ENCODE measurements at regions not wholly inside any gene's neighbourhood (a gene's known extent, or its start where the extent isn't known, plus 50 kb on each side); places are given as distances from the start of the nearest gene placed in this dataset.

DNA sequence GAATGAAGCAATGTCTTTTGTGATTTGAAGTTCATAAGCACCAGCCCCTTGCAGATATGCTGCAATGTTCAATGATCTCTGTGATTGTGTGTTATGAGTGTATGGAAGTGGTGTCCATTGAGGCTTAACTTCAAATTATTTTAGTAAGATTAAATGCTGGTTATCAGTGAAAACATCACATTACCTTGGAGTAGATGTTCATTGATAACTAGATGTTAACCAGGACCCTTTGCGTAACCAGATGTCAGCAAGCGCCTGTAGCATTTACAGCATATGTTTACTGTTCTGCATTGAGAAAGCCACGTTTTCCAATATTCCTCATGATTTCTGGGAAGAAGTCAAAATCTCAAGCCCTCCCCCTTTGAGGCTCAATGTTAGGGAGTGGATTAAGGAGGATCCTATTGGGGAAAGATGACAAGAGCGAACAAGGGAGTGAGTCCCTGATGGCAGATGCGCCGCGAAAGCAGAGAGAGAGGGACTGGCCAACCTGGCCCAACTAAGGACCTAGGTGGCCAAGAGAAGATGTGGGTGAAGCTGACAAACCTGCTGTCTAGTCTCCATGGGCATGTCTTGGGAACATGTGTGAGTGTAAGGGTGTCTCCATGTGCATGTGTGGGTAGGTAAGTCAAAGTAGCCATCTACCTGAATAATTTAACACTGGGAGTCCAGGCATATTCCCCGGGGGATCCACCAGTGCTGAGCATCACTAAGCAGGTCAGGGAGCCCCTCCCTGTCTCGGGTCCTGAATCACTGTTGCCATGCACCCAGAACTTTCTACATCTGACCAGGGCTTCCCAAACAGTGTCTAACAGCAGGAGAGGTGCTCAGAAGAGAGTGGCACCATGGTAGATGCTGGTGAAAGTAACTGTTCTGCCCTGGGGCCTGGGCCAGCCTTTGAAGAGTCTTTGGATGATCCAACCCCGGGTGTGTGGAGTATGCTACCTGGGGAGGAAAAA is 141.6 kb upstream of the GDF10 start:
- Histone ChIP-seq H3K79me2 (replicated peaks; ENCODE audit: insufficient read depth, low read length) (no peaks in the 10 kb centered on the region), H4K20me1 (ENCODE audit: insufficient read depth) (no peaks in the 10 kb centered on the region), H2AFZ (ENCODE audit: low read depth, low read length) (no peak overlapping the region), H3K9me2 (ENCODE audit: insufficient read depth, low read length) (no peaks in the 10 kb centered on the region), H3K9ac (ENCODE audit: low read length) (no peak overlapping the region), H3F3A (ENCODE audit: insufficient read depth, low read length, poor library complexity, severe bottlenecking) (no peaks in the 10 kb centered on the region), H3K27me3 (ENCODE audit: insufficient read depth, low read depth, low read length) (no peaks in the 10 kb centered on the region), H3K9me3 (ENCODE audit: low read length) (no peaks in the 10 kb centered on the region), H3K27ac (ENCODE audit: low read length) (no peak overlapping the region), H3K4me3 (ENCODE audit: low read length) (no peak overlapping the region), H3K36me3 (ENCODE audit: insufficient read depth, low read length) (no peaks in the 10 kb centered on the region), H3K4me2 (ENCODE audit: low read length) (no peak overlapping the region)
- TF ChIP-seq EP300 (conservative IDR thresholded peaks at IDR 0.05; ENCODE audit: poor library complexity, severe bottlenecking) (no peak), POLR2AphosphoS5 (IDR thresholded peaks at IDR 0.05) (no peak), SMC3 (conservative IDR thresholded peaks at IDR 0.05; ENCODE audit: poor library complexity) (no peak), RAD21 (conservative IDR thresholded peaks at IDR 0.05) (no peak), MXI1 (conservative IDR thresholded peaks at IDR 0.05; ENCODE audit: poor library complexity, severe bottlenecking) (no peak), TAF1 (IDR thresholded peaks at IDR 0.05; ENCODE audit: low read depth) (no peak), EZH2 (IDR thresholded peaks at IDR 0.05; ENCODE audit: borderline replicate concordance, insufficient read depth, low read length, poor library complexity, severe bottlenecking) (no peak)
- TF ChIP-seq, protein P1, sequence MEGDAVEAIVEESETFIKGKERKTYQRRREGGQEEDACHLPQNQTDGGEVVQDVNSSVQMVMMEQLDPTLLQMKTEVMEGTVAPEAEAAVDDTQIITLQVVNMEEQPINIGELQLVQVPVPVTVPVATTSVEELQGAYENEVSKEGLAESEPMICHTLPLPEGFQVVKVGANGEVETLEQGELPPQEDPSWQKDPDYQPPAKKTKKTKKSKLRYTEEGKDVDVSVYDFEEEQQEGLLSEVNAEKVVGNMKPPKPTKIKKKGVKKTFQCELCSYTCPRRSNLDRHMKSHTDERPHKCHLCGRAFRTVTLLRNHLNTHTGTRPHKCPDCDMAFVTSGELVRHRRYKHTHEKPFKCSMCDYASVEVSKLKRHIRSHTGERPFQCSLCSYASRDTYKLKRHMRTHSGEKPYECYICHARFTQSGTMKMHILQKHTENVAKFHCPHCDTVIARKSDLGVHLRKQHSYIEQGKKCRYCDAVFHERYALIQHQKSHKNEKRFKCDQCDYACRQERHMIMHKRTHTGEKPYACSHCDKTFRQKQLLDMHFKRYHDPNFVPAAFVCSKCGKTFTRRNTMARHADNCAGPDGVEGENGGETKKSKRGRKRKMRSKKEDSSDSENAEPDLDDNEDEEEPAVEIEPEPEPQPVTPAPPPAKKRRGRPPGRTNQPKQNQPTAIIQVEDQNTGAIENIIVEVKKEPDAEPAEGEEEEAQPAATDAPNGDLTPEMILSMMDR (IDR thresholded peaks at IDR 0.05; ENCODE audit: poor library complexity, severe bottlenecking) = no peak
- TF ChIP-seq, protein P2, sequence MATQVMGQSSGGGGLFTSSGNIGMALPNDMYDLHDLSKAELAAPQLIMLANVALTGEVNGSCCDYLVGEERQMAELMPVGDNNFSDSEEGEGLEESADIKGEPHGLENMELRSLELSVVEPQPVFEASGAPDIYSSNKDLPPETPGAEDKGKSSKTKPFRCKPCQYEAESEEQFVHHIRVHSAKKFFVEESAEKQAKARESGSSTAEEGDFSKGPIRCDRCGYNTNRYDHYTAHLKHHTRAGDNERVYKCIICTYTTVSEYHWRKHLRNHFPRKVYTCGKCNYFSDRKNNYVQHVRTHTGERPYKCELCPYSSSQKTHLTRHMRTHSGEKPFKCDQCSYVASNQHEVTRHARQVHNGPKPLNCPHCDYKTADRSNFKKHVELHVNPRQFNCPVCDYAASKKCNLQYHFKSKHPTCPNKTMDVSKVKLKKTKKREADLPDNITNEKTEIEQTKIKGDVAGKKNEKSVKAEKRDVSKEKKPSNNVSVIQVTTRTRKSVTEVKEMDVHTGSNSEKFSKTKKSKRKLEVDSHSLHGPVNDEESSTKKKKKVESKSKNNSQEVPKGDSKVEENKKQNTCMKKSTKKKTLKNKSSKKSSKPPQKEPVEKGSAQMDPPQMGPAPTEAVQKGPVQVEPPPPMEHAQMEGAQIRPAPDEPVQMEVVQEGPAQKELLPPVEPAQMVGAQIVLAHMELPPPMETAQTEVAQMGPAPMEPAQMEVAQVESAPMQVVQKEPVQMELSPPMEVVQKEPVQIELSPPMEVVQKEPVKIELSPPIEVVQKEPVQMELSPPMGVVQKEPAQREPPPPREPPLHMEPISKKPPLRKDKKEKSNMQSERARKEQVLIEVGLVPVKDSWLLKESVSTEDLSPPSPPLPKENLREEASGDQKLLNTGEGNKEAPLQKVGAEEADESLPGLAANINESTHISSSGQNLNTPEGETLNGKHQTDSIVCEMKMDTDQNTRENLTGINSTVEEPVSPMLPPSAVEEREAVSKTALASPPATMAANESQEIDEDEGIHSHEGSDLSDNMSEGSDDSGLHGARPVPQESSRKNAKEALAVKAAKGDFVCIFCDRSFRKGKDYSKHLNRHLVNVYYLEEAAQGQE (IDR thresholded peaks at IDR 0.05; ENCODE audit: borderline replicate concordance) = no peak

DNA sequence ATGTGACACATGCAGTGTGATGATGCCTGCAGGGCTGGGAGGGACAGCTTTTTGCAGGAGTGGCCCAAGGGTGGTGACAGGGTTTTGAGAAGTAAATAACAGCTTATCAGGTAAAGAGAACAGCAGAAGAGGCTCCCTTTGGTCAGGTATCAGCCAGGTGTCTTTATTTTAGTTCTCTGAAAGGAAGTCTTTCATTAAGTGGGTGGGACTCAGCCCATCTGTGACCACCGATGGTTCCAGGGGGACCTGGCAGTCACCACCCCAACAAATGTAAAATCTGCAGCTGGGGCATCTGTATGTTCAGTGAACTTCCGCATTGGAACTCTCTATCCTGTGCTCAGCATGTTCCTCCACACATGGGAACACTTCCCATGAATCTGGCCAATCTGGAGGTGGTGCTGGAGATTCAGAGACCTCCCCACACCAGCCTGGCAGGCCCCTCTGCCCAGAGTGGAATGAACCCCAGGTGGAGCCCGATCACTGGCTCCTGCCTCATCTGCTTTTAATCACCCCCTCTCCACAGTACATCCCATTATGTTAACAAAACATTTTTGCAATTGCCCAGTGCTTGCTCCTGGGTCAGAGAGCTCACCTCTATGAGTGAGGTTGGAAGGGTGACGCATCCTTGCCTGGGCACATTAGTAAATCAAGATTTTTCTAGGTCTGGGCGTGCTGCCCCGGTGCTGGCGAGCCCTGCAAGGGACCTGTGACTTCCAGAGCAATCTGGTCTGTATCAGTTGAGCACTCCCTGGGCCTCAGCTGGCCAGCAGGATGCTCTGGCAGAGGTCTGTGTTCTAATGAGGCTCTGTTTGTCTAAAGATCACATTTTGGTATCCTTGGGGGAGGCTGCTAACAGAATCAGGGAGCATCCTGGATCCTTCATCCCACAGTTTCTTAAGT is 140.4 kb upstream of the GDF10 start:
- Histone ChIP-seq H4K20me1 (ENCODE audit: insufficient read depth) (no peaks in the 10 kb centered on the region), H3K79me2 (replicated peaks; ENCODE audit: insufficient read depth, low read length) (no peaks in the 10 kb centered on the region), H3K9me3 (ENCODE audit: low read length) (no peaks in the 10 kb centered on the region), H3K4me3 (ENCODE audit: low read length) (no peak overlapping the region), H3F3A (ENCODE audit: insufficient read depth, low read length, poor library complexity, severe bottlenecking) (no peaks in the 10 kb centered on the region), H3K9ac (ENCODE audit: low read length) (no peak overlapping the region), H3K4me2 (ENCODE audit: low read length) (no peak overlapping the region), H2AFZ (ENCODE audit: low read depth, low read length) (no peak overlapping the region), H3K27ac (ENCODE audit: low read length) (no peak overlapping the region), H3K27me3 (ENCODE audit: insufficient read depth, low read depth, low read length) (no peaks in the 10 kb centered on the region), H3K9me2 (ENCODE audit: insufficient read depth, low read length) (no peaks in the 10 kb centered on the region), H3K36me3 (ENCODE audit: insufficient read depth, low read length) (no peaks in the 10 kb centered on the region)
- TF ChIP-seq, protein P2 (IDR thresholded peaks at IDR 0.05; ENCODE audit: borderline replicate concordance) = no peak
- TF ChIP-seq, protein P1 (IDR thresholded peaks at IDR 0.05; ENCODE audit: poor library complexity, severe bottlenecking) = no peak
- TF ChIP-seq MXI1 (conservative IDR thresholded peaks at IDR 0.05; ENCODE audit: poor library complexity, severe bottlenecking) (no peak), POLR2AphosphoS5 (IDR thresholded peaks at IDR 0.05) (no peak), EP300 (conservative IDR thresholded peaks at IDR 0.05; ENCODE audit: poor library complexity, severe bottlenecking) (no peak), EZH2 (IDR thresholded peaks at IDR 0.05; ENCODE audit: borderline replicate concordance, insufficient read depth, low read length, poor library complexity, severe bottlenecking) (no peak), SMC3 (conservative IDR thresholded peaks at IDR 0.05; ENCODE audit: poor library complexity) (no peak)

Measured in neural cell (in vitro differentiated cells).